Endothelial cell of umbilical vein (primary cell): ENCODE measurements at regions not wholly inside any gene's neighbourhood (a gene's known extent, or its start where the extent isn't known, plus 50 kb on each side); places are given as distances from the start of the nearest gene placed in this dataset.

Source experiments
- CTCF ChIP-seq, 2 donors: IDR thresholded peaks; 1 replicate in 1 of 2; 2 replicates in 1 of 2; pipeline ENCODE4 v1.5.1; 2011; ENCODE audit warnings: low read length in 2 of 2, mild to moderate bottlenecking in 2 of 2, moderate library complexity in 2 of 2, control low read depth in 1 of 2, inconsistent platforms in 1 of 2, low read depth in 1 of 2; ENCODE audit not compliant: insufficient read depth in 1 of 2; ENCODE audit errors: extremely low read depth in 1 of 2
- MAX ChIP-seq: IDR thresholded peaks from 2 replicates; pipeline ENCODE4 v1.6.1; 2011; ENCODE audit not compliant: insufficient read depth, insufficient read length
- POLR2A ChIP-seq: IDR thresholded peaks from 2 replicates; pipeline ENCODE4 v1.6.1; 2012; ENCODE audit warnings: low read depth, mild to moderate bottlenecking, control low read depth, low read length

GRCh38 chr3:54047568-54047967 lies 74.8 kb upstream of the CACNA2D3 start:
- TF ChIP-seq CTCF (IDR thresholded peaks at IDR 0.05; ENCODE audit: extremely low read depth in 1 of 2, insufficient read depth in 1 of 2, low read depth in 1 of 2, low read length in 2 of 2), result no peak
- TF ChIP-seq POLR2A, result no peak
- no peak for TF ChIP-seq MAX
